GM19351 (cell line): ENCODE measurements at regions not wholly inside any gene's neighbourhood (a gene's known extent, or its start where the extent isn't known, plus 50 kb on each side); places are given as distances from the start of the nearest gene placed in this dataset.

Experiments
- ATAC-seq: cut with Tn5 transposase; IDR thresholded peaks from one replicate; pipeline ENCODE4 v1.9.1; 2021; ENCODE audit warnings: mild to moderate bottlenecking, moderate library complexity; ENCODE audit not compliant: unreplicated experiment

GRCh38 chr16:9248162-9248561 is 156.7 kb downstream of the HAPSTR1 start:
- no peak for ATAC-seq

GRCh38 chr16:9249534-9249933 is 158.1 kb downstream of the HAPSTR1 start:
- ATAC-seq: no peak

- no peak for ATAC-seq
Measured at GRCh38 chr16:9251026-9251425, 159.6 kb downstream of the HAPSTR1 start.

GRCh38 chr16:9254863-9255262 is 163.4 kb downstream of the HAPSTR1 start:
- no peak for ATAC-seq

GRCh38 chr16:9256196-9256595 is 164.8 kb downstream of the HAPSTR1 start:
- peak; percentile 70 for ATAC-seq

- ATAC-seq: no peak
Measured at GRCh38 chr16:9257843-9258242, 166.4 kb downstream of the HAPSTR1 start.

- ATAC-seq: peak; percentile 85
Measured at GRCh38 chr16:9258423-9259051, 167.1 kb downstream of the HAPSTR1 start.

GRCh38 chr16:9259914-9260608 is 168.6 kb downstream of the HAPSTR1 start:
- ATAC-seq: no peak

- no peak for ATAC-seq
Measured at GRCh38 chr16:9260666-9261065, 169.2 kb downstream of the HAPSTR1 start.

GRCh38 chr16:9261376-9261775 is 169.9 kb downstream of the HAPSTR1 start:
- ATAC-seq: no peak

GRCh38 chr16:9262941-9263715 is 171.7 kb downstream of the HAPSTR1 start:
- no peak for ATAC-seq

GRCh38 chr16:9264067-9264466 is 172.6 kb downstream of the HAPSTR1 start:
- ATAC-seq: no peak

GRCh38 chr16:9268446-9268845 is 177.0 kb downstream of the HAPSTR1 start:
- ATAC-seq: no peak

GRCh38 chr16:9270424-9270823 is 179.0 kb downstream of the HAPSTR1 start:
- ATAC-seq: no peak

- ATAC-seq: no peak
Measured at GRCh38 chr16:9270941-9271340, 179.5 kb downstream of the HAPSTR1 start.

- no peak for ATAC-seq
Measured at GRCh38 chr16:9271841-9272240, 180.4 kb downstream of the HAPSTR1 start.

- ATAC-seq: no peak
Measured at GRCh38 chr16:9275377-9275776, 183.9 kb downstream of the HAPSTR1 start.

GRCh38 chr16:9275816-9276354 is 184.4 kb downstream of the HAPSTR1 start:
- ATAC-seq: no peak

- ATAC-seq: no peak
Measured at GRCh38 chr16:9279291-9280068, 188.0 kb downstream of the HAPSTR1 start.

- no peak for ATAC-seq
Measured at GRCh38 chr16:9280069-9280466, 188.6 kb downstream of the HAPSTR1 start.

- ATAC-seq: no peak
Measured at GRCh38 chr16:9286930-9287329, 195.5 kb downstream of the HAPSTR1 start.
